H9 (cell line): ENCODE measurements at regions not wholly inside any gene's neighbourhood (a gene's known extent, or its start where the extent isn't known, plus 50 kb on each side); places are given as distances from the start of the nearest gene placed in this dataset.

ENCODE experiments used
- DNase-seq: peaks from one replicate; pipeline ENCODE4 v3.0.0-alpha.2; 2017
- H2AFZ ChIP-seq: one replicate; pipeline ENCODE4 v1.6.1; 2013; ENCODE audit warnings: mild to moderate bottlenecking, low read length, control low read depth, moderate library complexity
- H2AK5ac ChIP-seq: 2 replicates; pipeline ENCODE4 v1.6.1; 2013; ENCODE audit warnings: low read length, control low read depth, mixed read lengths; ENCODE audit not compliant: insufficient read length
- H2BK120ac ChIP-seq: one replicate; pipeline ENCODE4 v1.6.1; 2013; ENCODE audit warnings: low read depth, mild to moderate bottlenecking, low read length, control low read depth, inconsistent platforms; ENCODE audit not compliant: poor library complexity, severe bottlenecking
- H2BK12ac ChIP-seq: 2 replicates; pipeline ENCODE4 v1.6.1; 2013; ENCODE audit warnings: low read length, control low read depth, mixed read lengths, low read depth; ENCODE audit not compliant: insufficient read length
- H2BK15ac ChIP-seq: 2 replicates; pipeline ENCODE4 v1.6.1; 2013; ENCODE audit warnings: low read depth, low read length, control low read depth
- H2BK20ac ChIP-seq: one replicate; pipeline ENCODE4 v1.6.1; 2013; ENCODE audit warnings: low read depth, mild to moderate bottlenecking, low read length, control low read depth, inconsistent platforms; ENCODE audit not compliant: poor library complexity, severe bottlenecking
- H2BK5ac ChIP-seq: 2 replicates; pipeline ENCODE4 v1.6.1; 2013; ENCODE audit warnings: low read length, control low read depth, mixed read lengths; ENCODE audit not compliant: insufficient read length
- H3K14ac ChIP-seq: 2 replicates; pipeline ENCODE4 v1.6.1; 2013; ENCODE audit warnings: low read length, control low read depth; ENCODE audit not compliant: insufficient read depth
- H3K18ac ChIP-seq: 2 replicates; pipeline ENCODE4 v1.6.1; 2013; ENCODE audit warnings: low read depth, mild to moderate bottlenecking, mixed read lengths, low read length, control low read depth; ENCODE audit not compliant: insufficient read length
- H3K23ac ChIP-seq: 2 replicates; pipeline ENCODE4 v1.6.1; 2013; ENCODE audit warnings: low read length, control low read depth, mixed read lengths, low read depth; ENCODE audit not compliant: insufficient read length
- H3K23me2 ChIP-seq: 2 replicates; pipeline ENCODE4 v1.6.1; 2013; ENCODE audit warnings: low read depth, mild to moderate bottlenecking, mixed read lengths, low read length, control low read depth; ENCODE audit not compliant: insufficient read length, poor library complexity, severe bottlenecking
- H3K27ac ChIP-seq: 2 replicates; pipeline ENCODE4 v1.5.1; 2013; ENCODE audit warnings: low read length, control low read depth, mixed read lengths, low read depth; ENCODE audit not compliant: insufficient read length
- H3K27me3 ChIP-seq: 2 replicates; pipeline ENCODE4 v1.6.1; 2013; ENCODE audit warnings: low read length, control low read depth, inconsistent platforms; ENCODE audit not compliant: insufficient read depth
- H3K4ac ChIP-seq: 2 replicates; pipeline ENCODE4 v1.6.1; 2013; ENCODE audit warnings: low read depth, mild to moderate bottlenecking, control low read depth, inconsistent platforms, low read length, moderate library complexity
- H3K4me1 ChIP-seq: 2 replicates; pipeline ENCODE4 v1.6.1; 2013; ENCODE audit warnings: low read length, control low read depth, inconsistent platforms; ENCODE audit not compliant: insufficient read depth
- H3K4me2 ChIP-seq: 2 replicates; pipeline ENCODE4 v1.6.1; 2013; ENCODE audit warnings: low read length, control low read depth, mixed read lengths; ENCODE audit not compliant: insufficient read length, insufficient read depth
- H3K56ac ChIP-seq: 2 replicates; pipeline ENCODE4 v1.6.1; 2013; ENCODE audit warnings: low read depth, mild to moderate bottlenecking, mixed read lengths, low read length, control low read depth; ENCODE audit not compliant: insufficient read length
- H3K79me1 ChIP-seq: 2 replicates; pipeline ENCODE4 v1.6.1; 2013; ENCODE audit warnings: low read depth, mild to moderate bottlenecking, moderate library complexity, low read length, control low read depth, inconsistent platforms; ENCODE audit not compliant: insufficient read depth, poor library complexity, severe bottlenecking
- H3K79me2 ChIP-seq: 2 replicates; pipeline ENCODE4 v1.6.1; 2013; ENCODE audit warnings: low read length, control low read depth, inconsistent platforms; ENCODE audit not compliant: insufficient read depth
- H3K9ac ChIP-seq: 2 replicates; pipeline ENCODE4 v1.6.1; 2013; ENCODE audit warnings: low read length, control low read depth, mixed read lengths; ENCODE audit not compliant: insufficient read length; ENCODE audit errors: extremely low read depth
- H3K9me3 ChIP-seq: one replicate; pipeline ENCODE4 v1.6.1; 2013; ENCODE audit warnings: low read depth, low read length, inconsistent platforms; ENCODE audit not compliant: control insufficient read depth
- H3T11ph ChIP-seq: one replicate; pipeline ENCODE4 v1.6.1; 2013; ENCODE audit warnings: mild to moderate bottlenecking, low read length, control low read depth, inconsistent platforms
- H4K20me1 ChIP-seq: one replicate; pipeline ENCODE4 v1.6.1; 2013; ENCODE audit not compliant: control insufficient read depth, insufficient read length, insufficient read depth
- H4K5ac ChIP-seq: 2 replicates; pipeline ENCODE4 v1.6.1; 2013; ENCODE audit warnings: low read depth, mild to moderate bottlenecking, mixed read lengths, low read length, control low read depth; ENCODE audit not compliant: insufficient read length
- H4K8ac ChIP-seq: replicated peaks from 2 replicates; pipeline ENCODE4 v1.6.1; 2013; ENCODE audit warnings: low read length, control low read depth, mixed read lengths, low read depth; ENCODE audit not compliant: insufficient read length
- H4K91ac ChIP-seq: 2 replicates; pipeline ENCODE4 v1.6.1; 2013; ENCODE audit warnings: low read depth, mild to moderate bottlenecking, moderate library complexity, mixed read lengths, low read length, control low read depth; ENCODE audit not compliant: insufficient read length
- H3K27ac Mint-ChIP-seq, 3 experiments: 2 replicates in 2 of 3; 3 replicates in 1 of 3; pipeline ENCODE4 v1.8.0; 2020 to 2021; ENCODE audit warnings: mixed read lengths in 3 of 3, mild to moderate bottlenecking in 1 of 3, moderate library complexity in 1 of 3
- H3K27me3 Mint-ChIP-seq: 2 replicates; pipeline ENCODE4 v1.8.0; 2021; ENCODE audit warnings: low read depth, mild to moderate bottlenecking, moderate library complexity, mixed read lengths
- H3K36me3 Mint-ChIP-seq, 3 experiments: 2 replicates in 2 of 3; 3 replicates in 1 of 3; pipeline ENCODE4 v1.8.0; 2020 to 2021; ENCODE audit warnings: low read depth in 3 of 3, mixed read lengths in 3 of 3; ENCODE audit not compliant: insufficient read depth in 1 of 3
- H3K4me1 Mint-ChIP-seq, 2 experiments: 2 replicates each; pipeline ENCODE4 v1.8.0; 2020; ENCODE audit warnings: mixed read lengths in 2 of 2
- H3K4me3 Mint-ChIP-seq, 2 experiments: 2 replicates in 1 of 2; 3 replicates in 1 of 2; pipeline ENCODE4 v1.8.0; 2020 to 2021; ENCODE audit warnings: mild to moderate bottlenecking in 2 of 2, mixed read lengths in 2 of 2, moderate library complexity in 1 of 2
- H3K9me3 Mint-ChIP-seq, 2 experiments: 2 replicates in 1 of 2; 3 replicates in 1 of 2; pipeline ENCODE4 v1.8.0; 2020; ENCODE audit warnings: mild to moderate bottlenecking in 2 of 2, mixed read lengths in 2 of 2, moderate library complexity in 1 of 2
- WGBS: extraction: QIAGEN DNeasy Blood & Tissue Kit; methylation state at CpG from one replicate; pipeline ENCODE4 v1.1.7; 2013; ENCODE audit warnings: missing lambda C conversion rate, low lambda C conversion rate, mixed read lengths; ENCODE audit not compliant: insufficient read length; ENCODE audit errors: extremely low coverage; 5-methylcytosine and 5-hydroxymethylcytosine counted together
- TF ChIP-seq, protein P1 (sequence below): fragments of 200-600 bp; sonication (generic); conservative IDR thresholded peaks from 3 replicates; pipeline ENCODE4 v1.8.0; 2021; ENCODE audit warnings: antibody characterized with exemption, mild to moderate bottlenecking

DNA sequence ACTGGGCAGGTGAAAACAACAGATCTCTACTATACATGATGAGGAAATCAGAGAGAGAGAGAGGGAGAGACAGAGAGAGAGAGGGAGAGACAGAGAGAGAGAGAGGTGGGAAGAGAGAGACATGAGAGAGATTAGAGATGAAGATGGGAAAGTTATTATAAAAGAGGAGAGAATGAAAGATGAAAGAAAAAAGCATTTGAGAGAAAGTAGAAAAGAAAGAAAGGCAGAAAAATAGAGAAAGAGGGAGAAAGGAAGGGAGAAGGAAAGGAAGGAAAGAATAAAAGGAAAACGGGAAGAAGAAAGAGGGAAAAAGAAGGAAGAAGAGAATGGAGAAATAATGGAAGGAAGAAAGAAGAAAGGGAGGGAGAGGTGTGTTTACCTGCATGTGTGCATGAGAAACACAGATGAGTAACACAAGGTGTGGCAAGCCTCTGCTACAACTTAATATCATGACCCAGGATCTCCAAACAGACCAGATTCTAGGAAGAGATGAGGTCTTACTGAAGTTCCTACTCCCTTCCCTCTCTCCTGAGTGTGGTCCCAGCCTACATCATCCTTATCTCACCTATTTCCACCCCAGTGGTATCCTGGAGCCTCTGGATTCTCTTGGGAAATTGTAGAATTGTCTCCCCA lies 176.3 kb downstream of the C12orf75 start:
- Histone ChIP-seq H2AFZ (no peak overlapping the region), H3K4me2 (no peak overlapping the region)

More for the DNA sequence above, 176.3 kb downstream of the C12orf75 start:
- Histone ChIP-seq H4K8ac (no peak overlapping the region), H3K79me1 (no peaks in the 10 kb centered on the region), H3T11ph (no peak overlapping the region), H3K9ac (no peak overlapping the region), H2BK20ac (no peak overlapping the region), H2BK120ac (no peak overlapping the region), H3K79me2 (no peaks in the 10 kb centered on the region), H3K4me1 (0 out of 2 replicates have a peak, but pooled peaks cover 2% of the 10 kb centered on the region), H3K27me3 (no peaks in the 10 kb centered on the region), H3K9me3 (no peaks in the 10 kb centered on the region), H3K27ac (no peak overlapping the region), H3K56ac (no peak overlapping the region), H2BK5ac (no peak overlapping the region), H3K23me2 (no peaks in the 10 kb centered on the region), H3K4ac (no peak overlapping the region), H2BK12ac (no peak overlapping the region), H2BK15ac (no peak overlapping the region), H4K91ac (no peak overlapping the region), H3K14ac (no peak overlapping the region), H3K18ac (no peak overlapping the region), H3K23ac (no peak overlapping the region), H2AK5ac (no peak overlapping the region), H4K5ac (no peak overlapping the region), H4K20me1 (no peaks in the 10 kb centered on the region)
- H3K27ac Mint-ChIP-seq = no peak overlapping the region; a peak in 1 of 7 replicates
- TF ChIP-seq, protein P1, sequence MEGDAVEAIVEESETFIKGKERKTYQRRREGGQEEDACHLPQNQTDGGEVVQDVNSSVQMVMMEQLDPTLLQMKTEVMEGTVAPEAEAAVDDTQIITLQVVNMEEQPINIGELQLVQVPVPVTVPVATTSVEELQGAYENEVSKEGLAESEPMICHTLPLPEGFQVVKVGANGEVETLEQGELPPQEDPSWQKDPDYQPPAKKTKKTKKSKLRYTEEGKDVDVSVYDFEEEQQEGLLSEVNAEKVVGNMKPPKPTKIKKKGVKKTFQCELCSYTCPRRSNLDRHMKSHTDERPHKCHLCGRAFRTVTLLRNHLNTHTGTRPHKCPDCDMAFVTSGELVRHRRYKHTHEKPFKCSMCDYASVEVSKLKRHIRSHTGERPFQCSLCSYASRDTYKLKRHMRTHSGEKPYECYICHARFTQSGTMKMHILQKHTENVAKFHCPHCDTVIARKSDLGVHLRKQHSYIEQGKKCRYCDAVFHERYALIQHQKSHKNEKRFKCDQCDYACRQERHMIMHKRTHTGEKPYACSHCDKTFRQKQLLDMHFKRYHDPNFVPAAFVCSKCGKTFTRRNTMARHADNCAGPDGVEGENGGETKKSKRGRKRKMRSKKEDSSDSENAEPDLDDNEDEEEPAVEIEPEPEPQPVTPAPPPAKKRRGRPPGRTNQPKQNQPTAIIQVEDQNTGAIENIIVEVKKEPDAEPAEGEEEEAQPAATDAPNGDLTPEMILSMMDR = no peak
- no peak overlapping the region for H3K4me3 Mint-ChIP-seq
- peaks cover 4% of the 10 kb centered on the region; the same call in 1 of the 2 replicates for H3K27me3 Mint-ChIP-seq
- H3K9me3 Mint-ChIP-seq = no peaks in the 10 kb centered on the region
- WGBS = 91% methylated on average over 1 of the region's 1 CpG
- peaks cover 5 to 6% of the 10 kb centered on the region in 2 experiments; a peak in 2 of 4 replicates for H3K4me1 Mint-ChIP-seq
- H3K36me3 Mint-ChIP-seq = no peaks in the 10 kb centered on the region; a peak in 1 of 7 replicates
- no peak for DNase-seq
